ENCODE measurements at regions not wholly inside any gene's neighbourhood (a gene's known extent, or its start where the extent isn't known, plus 50 kb on each side); places are given as distances from the start of the nearest gene placed in this dataset.

GRCh38 chr6:108795814-108796213 lies 52.4 kb upstream of the ARMC2 start:
- Histone ChIP-seq H3K4me1 (ENCODE audit: insufficient read depth, low read length) (peaks cover 26% of the 10 kb centered on the region), H3K4me3 (ENCODE audit: low read length) (no peak overlapping the region), H3K9me3 (ENCODE audit: low read length) (no peaks in the 10 kb centered on the region), H3K36me3 (ENCODE audit: insufficient read depth, low read length) (no peaks in the 10 kb centered on the region), H3K27me3 (ENCODE audit: insufficient read depth, low read length) (no peaks in the 10 kb centered on the region), H2AFZ (ENCODE audit: low read depth, low read length) (no peak overlapping the region)

- no peaks in the 10 kb centered on the region for H3K27me3 ChIP-seq (ENCODE audit: insufficient read depth, low read length)
- peaks cover 26% of the 10 kb centered on the region for H3K4me1 ChIP-seq (ENCODE audit: insufficient read depth, low read length)
- no peaks in the 10 kb centered on the region for H3K36me3 ChIP-seq (ENCODE audit: insufficient read depth, low read length)
- H3K4me3 ChIP-seq (ENCODE audit: low read length), result no peak overlapping the region
- H3K9me3 ChIP-seq (ENCODE audit: low read length), result no peaks in the 10 kb centered on the region
- H2AFZ ChIP-seq (ENCODE audit: low read depth, low read length), result no peak overlapping the region
Measured at GRCh38 chr6:108796875-108797274, 51.3 kb upstream of the ARMC2 start.

- H3K4me1 ChIP-seq (ENCODE audit: insufficient read depth, low read length), result peaks cover 26% of the 10 kb centered on the region
- H3K27me3 ChIP-seq (ENCODE audit: insufficient read depth, low read length), result peaks cover 5% of the 10 kb centered on the region
- no peaks in the 10 kb centered on the region for H3K36me3 ChIP-seq (ENCODE audit: insufficient read depth, low read length)
- H3K9me3 ChIP-seq (ENCODE audit: low read length), result no peaks in the 10 kb centered on the region
- no peak overlapping the region for H3K4me3 ChIP-seq (ENCODE audit: low read length)
- H2AFZ ChIP-seq (ENCODE audit: low read depth, low read length), result no peak overlapping the region
Measured at GRCh38 chr6:108797951-108798669, 50.1 kb upstream of the ARMC2 start.
